A673 (cell line): ENCODE measurements at regions not wholly inside any gene's neighbourhood (a gene's known extent, or its start where the extent isn't known, plus 50 kb on each side); places are given as distances from the start of the nearest gene placed in this dataset.

Source experiments
- CTCF ChIP-seq: fragments of 300-800, 200-600 bp; sonication (generic); conservative IDR thresholded peaks from 2 replicates; pipeline ENCODE4 v1.5.1; 2017; ENCODE audit warnings: low read depth, mild to moderate bottlenecking, antibody characterized with exemption, low read length, moderate library complexity, mixed read lengths
- EZH2 ChIP-seq: fragments of 200-600 bp; sonication (generic); IDR thresholded peaks from 2 replicates; pipeline ENCODE4 v1.6.1; 2017; ENCODE audit warnings: borderline replicate concordance, low read depth, mild to moderate bottlenecking, mixed read lengths, antibody characterized with exemption, low read length; ENCODE audit not compliant: poor library complexity, severe bottlenecking

GRCh38 chr6:148689168-148689567 lies 57.7 kb upstream of the UST start:
- TF ChIP-seq CTCF: no peak
- no peak for TF ChIP-seq EZH2
